H9 (cell line): ENCODE measurements at regions not wholly inside any gene's neighbourhood (a gene's known extent, or its start where the extent isn't known, plus 50 kb on each side); places are given as distances from the start of the nearest gene placed in this dataset.

Source experiments
- DNase-seq: peaks from one replicate; pipeline ENCODE4 v3.0.0-alpha.2; 2017
- H2AFZ ChIP-seq: one replicate; pipeline ENCODE4 v1.6.1; 2013; ENCODE audit warnings: mild to moderate bottlenecking, low read length, control low read depth, moderate library complexity
- H2AK5ac ChIP-seq: 2 replicates; pipeline ENCODE4 v1.6.1; 2013; ENCODE audit warnings: low read length, control low read depth, mixed read lengths; ENCODE audit not compliant: insufficient read length
- H2BK120ac ChIP-seq: one replicate; pipeline ENCODE4 v1.6.1; 2013; ENCODE audit warnings: low read depth, mild to moderate bottlenecking, low read length, control low read depth, inconsistent platforms; ENCODE audit not compliant: poor library complexity, severe bottlenecking
- H2BK12ac ChIP-seq: 2 replicates; pipeline ENCODE4 v1.6.1; 2013; ENCODE audit warnings: low read length, control low read depth, mixed read lengths, low read depth; ENCODE audit not compliant: insufficient read length
- H2BK15ac ChIP-seq: 2 replicates; pipeline ENCODE4 v1.6.1; 2013; ENCODE audit warnings: low read depth, low read length, control low read depth
- H2BK20ac ChIP-seq: one replicate; pipeline ENCODE4 v1.6.1; 2013; ENCODE audit warnings: low read depth, mild to moderate bottlenecking, low read length, control low read depth, inconsistent platforms; ENCODE audit not compliant: poor library complexity, severe bottlenecking
- H2BK5ac ChIP-seq: 2 replicates; pipeline ENCODE4 v1.6.1; 2013; ENCODE audit warnings: low read length, control low read depth, mixed read lengths; ENCODE audit not compliant: insufficient read length
- H3K14ac ChIP-seq: 2 replicates; pipeline ENCODE4 v1.6.1; 2013; ENCODE audit warnings: low read length, control low read depth; ENCODE audit not compliant: insufficient read depth
- H3K18ac ChIP-seq: 2 replicates; pipeline ENCODE4 v1.6.1; 2013; ENCODE audit warnings: low read depth, mild to moderate bottlenecking, mixed read lengths, low read length, control low read depth; ENCODE audit not compliant: insufficient read length
- H3K23ac ChIP-seq: 2 replicates; pipeline ENCODE4 v1.6.1; 2013; ENCODE audit warnings: low read length, control low read depth, mixed read lengths, low read depth; ENCODE audit not compliant: insufficient read length
- H3K23me2 ChIP-seq: 2 replicates; pipeline ENCODE4 v1.6.1; 2013; ENCODE audit warnings: low read depth, mild to moderate bottlenecking, mixed read lengths, low read length, control low read depth; ENCODE audit not compliant: insufficient read length, poor library complexity, severe bottlenecking
- H3K27ac ChIP-seq: 2 replicates; pipeline ENCODE4 v1.5.1; 2013; ENCODE audit warnings: low read length, control low read depth, mixed read lengths, low read depth; ENCODE audit not compliant: insufficient read length
- H3K27me3 ChIP-seq: 2 replicates; pipeline ENCODE4 v1.6.1; 2013; ENCODE audit warnings: low read length, control low read depth, inconsistent platforms; ENCODE audit not compliant: insufficient read depth
- H3K4ac ChIP-seq: 2 replicates; pipeline ENCODE4 v1.6.1; 2013; ENCODE audit warnings: low read depth, mild to moderate bottlenecking, control low read depth, inconsistent platforms, low read length, moderate library complexity
- H3K4me1 ChIP-seq: 2 replicates; pipeline ENCODE4 v1.6.1; 2013; ENCODE audit warnings: low read length, control low read depth, inconsistent platforms; ENCODE audit not compliant: insufficient read depth
- H3K4me2 ChIP-seq: 2 replicates; pipeline ENCODE4 v1.6.1; 2013; ENCODE audit warnings: low read length, control low read depth, mixed read lengths; ENCODE audit not compliant: insufficient read length, insufficient read depth
- H3K56ac ChIP-seq: 2 replicates; pipeline ENCODE4 v1.6.1; 2013; ENCODE audit warnings: low read depth, mild to moderate bottlenecking, mixed read lengths, low read length, control low read depth; ENCODE audit not compliant: insufficient read length
- H3K79me1 ChIP-seq: 2 replicates; pipeline ENCODE4 v1.6.1; 2013; ENCODE audit warnings: low read depth, mild to moderate bottlenecking, moderate library complexity, low read length, control low read depth, inconsistent platforms; ENCODE audit not compliant: insufficient read depth, poor library complexity, severe bottlenecking
- H3K79me2 ChIP-seq: 2 replicates; pipeline ENCODE4 v1.6.1; 2013; ENCODE audit warnings: low read length, control low read depth, inconsistent platforms; ENCODE audit not compliant: insufficient read depth
- H3K9ac ChIP-seq: 2 replicates; pipeline ENCODE4 v1.6.1; 2013; ENCODE audit warnings: low read length, control low read depth, mixed read lengths; ENCODE audit not compliant: insufficient read length; ENCODE audit errors: extremely low read depth
- H3K9me3 ChIP-seq: one replicate; pipeline ENCODE4 v1.6.1; 2013; ENCODE audit warnings: low read depth, low read length, inconsistent platforms; ENCODE audit not compliant: control insufficient read depth
- H3T11ph ChIP-seq: one replicate; pipeline ENCODE4 v1.6.1; 2013; ENCODE audit warnings: mild to moderate bottlenecking, low read length, control low read depth, inconsistent platforms
- H4K20me1 ChIP-seq: one replicate; pipeline ENCODE4 v1.6.1; 2013; ENCODE audit not compliant: control insufficient read depth, insufficient read length, insufficient read depth
- H4K5ac ChIP-seq: 2 replicates; pipeline ENCODE4 v1.6.1; 2013; ENCODE audit warnings: low read depth, mild to moderate bottlenecking, mixed read lengths, low read length, control low read depth; ENCODE audit not compliant: insufficient read length
- H4K8ac ChIP-seq: replicated peaks from 2 replicates; pipeline ENCODE4 v1.6.1; 2013; ENCODE audit warnings: low read length, control low read depth, mixed read lengths, low read depth; ENCODE audit not compliant: insufficient read length
- H4K91ac ChIP-seq: 2 replicates; pipeline ENCODE4 v1.6.1; 2013; ENCODE audit warnings: low read depth, mild to moderate bottlenecking, moderate library complexity, mixed read lengths, low read length, control low read depth; ENCODE audit not compliant: insufficient read length
- H3K27ac Mint-ChIP-seq, 3 experiments: 2 replicates in 2 of 3; 3 replicates in 1 of 3; pipeline ENCODE4 v1.8.0; 2020 to 2021; ENCODE audit warnings: mixed read lengths in 3 of 3, mild to moderate bottlenecking in 1 of 3, moderate library complexity in 1 of 3
- H3K27me3 Mint-ChIP-seq: 2 replicates; pipeline ENCODE4 v1.8.0; 2021; ENCODE audit warnings: low read depth, mild to moderate bottlenecking, moderate library complexity, mixed read lengths
- H3K36me3 Mint-ChIP-seq, 3 experiments: 2 replicates in 2 of 3; 3 replicates in 1 of 3; pipeline ENCODE4 v1.8.0; 2020 to 2021; ENCODE audit warnings: low read depth in 3 of 3, mixed read lengths in 3 of 3; ENCODE audit not compliant: insufficient read depth in 1 of 3
- H3K4me1 Mint-ChIP-seq, 2 experiments: 2 replicates each; pipeline ENCODE4 v1.8.0; 2020; ENCODE audit warnings: mixed read lengths in 2 of 2
- H3K4me3 Mint-ChIP-seq, 2 experiments: 2 replicates in 1 of 2; 3 replicates in 1 of 2; pipeline ENCODE4 v1.8.0; 2020 to 2021; ENCODE audit warnings: mild to moderate bottlenecking in 2 of 2, mixed read lengths in 2 of 2, moderate library complexity in 1 of 2
- H3K9me3 Mint-ChIP-seq, 2 experiments: 2 replicates in 1 of 2; 3 replicates in 1 of 2; pipeline ENCODE4 v1.8.0; 2020; ENCODE audit warnings: mild to moderate bottlenecking in 2 of 2, mixed read lengths in 2 of 2, moderate library complexity in 1 of 2
- WGBS: extraction: QIAGEN DNeasy Blood & Tissue Kit; methylation state at CpG from one replicate; pipeline ENCODE4 v1.1.7; 2013; ENCODE audit warnings: missing lambda C conversion rate, low lambda C conversion rate, mixed read lengths; ENCODE audit not compliant: insufficient read length; ENCODE audit errors: extremely low coverage; 5-methylcytosine and 5-hydroxymethylcytosine counted together
- TF ChIP-seq, protein P1 (sequence below): fragments of 200-600 bp; sonication (generic); conservative IDR thresholded peaks from 3 replicates; pipeline ENCODE4 v1.8.0; 2021; ENCODE audit warnings: antibody characterized with exemption, mild to moderate bottlenecking

- H3K9ac ChIP-seq, result no peak overlapping the region
- H3K23ac ChIP-seq, result no peak overlapping the region
- H3K9me3 ChIP-seq, result no peaks in the 10 kb centered on the region
- H3K27ac Mint-ChIP-seq, result no peak overlapping the region
- TF ChIP-seq, protein P1, sequence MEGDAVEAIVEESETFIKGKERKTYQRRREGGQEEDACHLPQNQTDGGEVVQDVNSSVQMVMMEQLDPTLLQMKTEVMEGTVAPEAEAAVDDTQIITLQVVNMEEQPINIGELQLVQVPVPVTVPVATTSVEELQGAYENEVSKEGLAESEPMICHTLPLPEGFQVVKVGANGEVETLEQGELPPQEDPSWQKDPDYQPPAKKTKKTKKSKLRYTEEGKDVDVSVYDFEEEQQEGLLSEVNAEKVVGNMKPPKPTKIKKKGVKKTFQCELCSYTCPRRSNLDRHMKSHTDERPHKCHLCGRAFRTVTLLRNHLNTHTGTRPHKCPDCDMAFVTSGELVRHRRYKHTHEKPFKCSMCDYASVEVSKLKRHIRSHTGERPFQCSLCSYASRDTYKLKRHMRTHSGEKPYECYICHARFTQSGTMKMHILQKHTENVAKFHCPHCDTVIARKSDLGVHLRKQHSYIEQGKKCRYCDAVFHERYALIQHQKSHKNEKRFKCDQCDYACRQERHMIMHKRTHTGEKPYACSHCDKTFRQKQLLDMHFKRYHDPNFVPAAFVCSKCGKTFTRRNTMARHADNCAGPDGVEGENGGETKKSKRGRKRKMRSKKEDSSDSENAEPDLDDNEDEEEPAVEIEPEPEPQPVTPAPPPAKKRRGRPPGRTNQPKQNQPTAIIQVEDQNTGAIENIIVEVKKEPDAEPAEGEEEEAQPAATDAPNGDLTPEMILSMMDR, result no peak
- H4K91ac ChIP-seq, result no peak overlapping the region
- H3T11ph ChIP-seq, result no peak overlapping the region
- H3K9me3 Mint-ChIP-seq, result peaks cover 0 to 8% of the 10 kb centered on the region in 2 experiments; a peak in 4 of 5 replicates
- WGBS, result no CpG with 5 or more reads among the region's 7 CpGs
- H3K4ac ChIP-seq, result no peak overlapping the region
- H2AK5ac ChIP-seq, result no peak overlapping the region
- no peak overlapping the region for H2BK120ac ChIP-seq
- no peak overlapping the region for H2BK20ac ChIP-seq
- no peaks in the 10 kb centered on the region for H4K20me1 ChIP-seq
- no peaks in the 10 kb centered on the region for H3K23me2 ChIP-seq
- no peak overlapping the region for H3K4me2 ChIP-seq
- H3K27me3 Mint-ChIP-seq, result peaks cover 6% of the 10 kb centered on the region
- H3K36me3 Mint-ChIP-seq, result no peaks in the 10 kb centered on the region; a peak in 1 of 7 replicates
- no peak overlapping the region for H3K18ac ChIP-seq
- H3K27me3 ChIP-seq, result no peaks in the 10 kb centered on the region
- no peak overlapping the region for H2BK12ac ChIP-seq
- no peaks in the 10 kb centered on the region for H3K4me1 ChIP-seq
- no peak overlapping the region for H2BK5ac ChIP-seq
- peaks cover 0 to 3% of the 10 kb centered on the region in 2 experiments; a peak in 3 of 4 replicates for H3K4me1 Mint-ChIP-seq
- no peak overlapping the region for H4K5ac ChIP-seq
- H3K56ac ChIP-seq, result no peak overlapping the region
- no peak overlapping the region for H2BK15ac ChIP-seq
- H3K4me3 Mint-ChIP-seq, result no peak overlapping the region
- H3K79me2 ChIP-seq, result no peaks in the 10 kb centered on the region
- DNase-seq, result no peak
- H3K14ac ChIP-seq, result no peak overlapping the region
- H3K27ac ChIP-seq, result no peak overlapping the region
- no peaks in the 10 kb centered on the region for H3K79me1 ChIP-seq
- H2AFZ ChIP-seq, result no peak overlapping the region
- no peak overlapping the region for H4K8ac ChIP-seq
Observed at GRCh38 chr10:47187592-47187991, 112.4 kb upstream of the GDF10 start.
